ENCODE measurements at regions not wholly inside any gene's neighbourhood (a gene's known extent, or its start where the extent isn't known, plus 50 kb on each side); places are given as distances from the start of the nearest gene placed in this dataset.

DNA sequence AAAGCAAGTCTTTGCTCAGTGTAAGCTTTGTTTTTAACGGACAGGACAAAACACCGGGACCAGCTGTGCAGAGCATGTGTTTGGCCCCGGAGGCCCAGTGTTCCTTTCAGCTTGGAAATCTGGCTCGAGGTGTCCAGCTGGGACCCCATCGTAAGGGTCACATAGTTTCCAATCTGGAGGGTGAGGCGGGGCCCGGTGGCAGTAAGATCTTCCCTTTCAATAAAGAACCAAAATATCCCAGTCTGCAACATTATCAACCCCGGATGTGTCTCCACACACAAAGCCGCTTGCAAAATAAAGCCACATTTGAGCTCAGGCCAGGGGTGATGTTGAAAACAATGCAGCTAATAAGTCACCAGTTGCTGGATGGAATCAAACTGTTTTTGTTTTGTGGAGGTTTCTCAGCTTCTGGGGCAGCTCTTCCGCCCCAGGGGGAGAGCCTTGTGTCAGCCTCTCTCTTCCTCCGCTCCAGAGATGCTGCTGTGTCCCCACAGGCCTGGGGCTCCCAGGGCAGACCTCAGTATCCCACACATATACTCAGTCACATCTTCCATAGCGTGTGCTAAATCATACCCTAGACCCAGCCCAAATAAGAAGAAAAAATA, 138.6 kb upstream of the GLI2 start:
- Histone ChIP-seq H3K27me3 (no peaks in the 10 kb centered on the region), H3K4me1 (peaks cover 13 to 24% of the 10 kb centered on the region in 2 donors), H3K4me3 (peak overlapping the region in 1 of 3 donors; percentile 33), H3K9me3 (no peaks in the 10 kb centered on the region), H3K27ac (peak overlapping the region; percentile 77 to 95), H3K36me3 (no peaks in the 10 kb centered on the region)
- TF ChIP-seq, protein P1, sequence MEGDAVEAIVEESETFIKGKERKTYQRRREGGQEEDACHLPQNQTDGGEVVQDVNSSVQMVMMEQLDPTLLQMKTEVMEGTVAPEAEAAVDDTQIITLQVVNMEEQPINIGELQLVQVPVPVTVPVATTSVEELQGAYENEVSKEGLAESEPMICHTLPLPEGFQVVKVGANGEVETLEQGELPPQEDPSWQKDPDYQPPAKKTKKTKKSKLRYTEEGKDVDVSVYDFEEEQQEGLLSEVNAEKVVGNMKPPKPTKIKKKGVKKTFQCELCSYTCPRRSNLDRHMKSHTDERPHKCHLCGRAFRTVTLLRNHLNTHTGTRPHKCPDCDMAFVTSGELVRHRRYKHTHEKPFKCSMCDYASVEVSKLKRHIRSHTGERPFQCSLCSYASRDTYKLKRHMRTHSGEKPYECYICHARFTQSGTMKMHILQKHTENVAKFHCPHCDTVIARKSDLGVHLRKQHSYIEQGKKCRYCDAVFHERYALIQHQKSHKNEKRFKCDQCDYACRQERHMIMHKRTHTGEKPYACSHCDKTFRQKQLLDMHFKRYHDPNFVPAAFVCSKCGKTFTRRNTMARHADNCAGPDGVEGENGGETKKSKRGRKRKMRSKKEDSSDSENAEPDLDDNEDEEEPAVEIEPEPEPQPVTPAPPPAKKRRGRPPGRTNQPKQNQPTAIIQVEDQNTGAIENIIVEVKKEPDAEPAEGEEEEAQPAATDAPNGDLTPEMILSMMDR (IDR thresholded peaks at IDR 0.05), result no peak
- no peak for TF ChIP-seq POLR2A (IDR thresholded peaks at IDR 0.05)
- TF ChIP-seq POLR2AphosphoS5 (IDR thresholded peaks at IDR 0.05), result peak; percentile 48 to 64 (median 60)
- DNase-seq (ENCODE audit: low spot score in 2 of 2), result peak in 1 of 2 donors; percentile 71
- intact Hi-C loops (cut with DNase I; ENCODE audit: low total_unique reads), result no loop called here

DNA sequence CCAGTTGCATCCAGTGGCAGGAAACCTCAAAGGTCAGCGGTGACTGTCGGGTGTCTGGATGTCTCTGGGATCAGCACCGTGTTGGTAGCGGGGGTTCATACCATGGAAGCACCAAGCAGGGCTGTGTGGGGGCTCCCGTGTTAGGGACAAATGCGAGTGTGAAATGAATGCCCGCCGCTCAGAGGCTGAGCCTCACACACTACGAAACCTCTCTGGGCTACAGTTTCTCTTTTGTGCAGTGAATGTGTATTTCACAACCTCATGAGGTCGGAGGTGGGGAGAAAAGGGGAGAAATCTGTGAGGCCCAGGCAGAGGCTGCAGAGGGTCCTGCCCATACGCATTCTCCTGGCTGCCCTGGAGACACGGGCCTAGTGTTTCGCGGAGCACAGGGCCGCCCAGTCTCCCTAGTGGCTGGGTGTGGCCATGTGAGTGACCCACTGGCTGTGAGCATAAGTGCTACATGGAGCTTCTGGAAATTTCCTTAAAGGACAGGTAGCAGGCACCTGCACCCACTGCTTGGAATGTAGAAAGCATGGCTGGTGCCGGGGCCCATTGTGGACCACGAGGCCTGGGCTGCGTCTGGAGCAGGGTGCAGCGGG, 138.0 kb upstream of the GLI2 start:
- Histone ChIP-seq H3K27ac (peak overlapping the region; percentile 77 to 95), H3K36me3 (no peaks in the 10 kb centered on the region), H3K27me3 (no peaks in the 10 kb centered on the region), H3K4me3 (peak overlapping the region in 1 of 3 donors; percentile 10), H3K9me3 (no peaks in the 10 kb centered on the region), H3K4me1 (peaks cover 13 to 24% of the 10 kb centered on the region in 2 donors)
- TF ChIP-seq POLR2AphosphoS5 (IDR thresholded peaks at IDR 0.05), result no peak
- TF ChIP-seq, protein P1 (IDR thresholded peaks at IDR 0.05), result no peak
- TF ChIP-seq POLR2A (IDR thresholded peaks at IDR 0.05), result no peak
- intact Hi-C loops (cut with DNase I; ENCODE audit: low total_unique reads), result no loop called here
- no peak for DNase-seq (ENCODE audit: low spot score in 2 of 2)

DNA sequence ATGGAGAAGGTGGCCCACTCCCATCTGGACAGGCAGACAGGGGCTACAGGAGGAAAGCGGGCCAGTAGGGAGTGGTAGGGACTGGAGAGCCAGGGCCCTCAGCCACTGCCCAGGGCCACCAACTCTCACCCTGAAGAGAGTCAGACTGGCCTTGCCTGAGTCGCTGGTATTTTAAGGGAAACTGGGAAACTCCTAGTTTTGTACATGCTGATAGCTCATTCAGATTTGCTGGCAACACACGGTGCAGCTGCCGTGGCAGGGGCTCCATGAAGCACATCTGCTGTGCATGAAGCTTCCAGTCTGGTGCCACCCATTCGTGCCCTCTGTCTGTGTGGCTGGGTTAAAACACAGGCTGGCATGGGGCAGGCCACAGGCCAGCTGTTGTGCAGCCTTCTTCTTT, 137.3 kb upstream of the GLI2 start:
- intact Hi-C loops (cut with DNase I; ENCODE audit: low total_unique reads), result no loop called here
- DNase-seq (ENCODE audit: low spot score in 2 of 2), result no peak
- no peaks in the 10 kb centered on the region for H3K27me3 ChIP-seq
- peak overlapping the region in 1 of 2 donors; percentile 95 for H3K27ac ChIP-seq
- TF ChIP-seq POLR2AphosphoS5 (IDR thresholded peaks at IDR 0.05) (no peak), POLR2A (IDR thresholded peaks at IDR 0.05) (no peak)
- TF ChIP-seq, protein P1 (IDR thresholded peaks at IDR 0.05), result no peak
- no peaks in the 10 kb centered on the region for H3K36me3 ChIP-seq
- peaks cover 13 to 24% of the 10 kb centered on the region in 2 donors for H3K4me1 ChIP-seq
- H3K9me3 ChIP-seq, result no peaks in the 10 kb centered on the region
- H3K4me3 ChIP-seq, result no peak overlapping the region

DNA sequence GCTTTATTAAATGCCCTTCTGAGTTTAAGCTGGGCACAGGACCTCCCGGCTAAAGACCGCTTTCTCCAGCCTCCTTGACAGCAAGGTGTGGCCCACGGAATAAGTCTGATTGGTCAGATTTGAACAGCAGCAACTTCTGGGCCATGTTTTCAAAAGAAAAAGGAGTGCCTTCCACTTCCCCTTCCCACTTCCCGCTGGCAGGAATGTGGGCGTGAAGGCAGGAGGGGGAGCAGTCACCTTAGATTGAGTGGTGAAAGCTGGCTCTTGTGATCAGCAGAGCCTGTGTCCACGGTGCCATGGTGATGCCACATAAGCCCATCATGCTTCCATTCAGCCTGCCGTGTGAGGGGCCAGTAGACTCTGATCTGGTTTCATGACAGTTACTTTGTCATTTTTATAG, 136.6 kb upstream of the GLI2 start:
- DNase-seq (ENCODE audit: low spot score in 2 of 2), result no peak
- intact Hi-C loops (cut with DNase I; ENCODE audit: low total_unique reads), result no loop called here
- H3K27ac ChIP-seq, result no peak overlapping the region
- no peaks in the 10 kb centered on the region for H3K27me3 ChIP-seq
- no peak overlapping the region for H3K4me3 ChIP-seq
- TF ChIP-seq POLR2A (IDR thresholded peaks at IDR 0.05), result no peak
- TF ChIP-seq, protein P1 (IDR thresholded peaks at IDR 0.05), result no peak
- no peak for TF ChIP-seq POLR2AphosphoS5 (IDR thresholded peaks at IDR 0.05)
- H3K4me1 ChIP-seq, result peaks cover 13 to 24% of the 10 kb centered on the region in 2 donors
- no peaks in the 10 kb centered on the region for H3K36me3 ChIP-seq
- H3K9me3 ChIP-seq, result no peaks in the 10 kb centered on the region

DNA sequence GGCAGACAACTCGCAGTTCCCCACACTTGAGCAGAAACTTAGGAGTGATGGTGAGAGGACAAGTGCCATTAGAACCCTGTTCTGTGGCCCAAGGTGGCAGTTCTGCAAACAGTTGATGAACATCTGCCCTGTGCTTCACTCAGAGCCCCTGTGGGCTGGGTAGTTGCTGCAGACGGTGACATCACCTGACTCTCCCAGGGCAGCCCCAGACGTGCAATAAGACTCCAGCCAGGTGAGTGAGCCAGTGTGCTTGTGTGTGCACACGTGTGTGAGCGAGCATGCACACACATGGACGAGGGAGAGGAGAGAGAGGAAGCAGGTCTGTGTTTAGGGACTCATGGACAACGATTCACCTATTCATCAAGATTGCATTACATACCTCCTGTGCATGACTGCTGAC, 136.0 kb upstream of the GLI2 start:
- no peak for DNase-seq (ENCODE audit: low spot score in 2 of 2)
- Histone ChIP-seq H3K4me3 (no peak overlapping the region), H3K27me3 (no peaks in the 10 kb centered on the region), H3K36me3 (no peaks in the 10 kb centered on the region), H3K27ac (no peak overlapping the region), H3K9me3 (no peaks in the 10 kb centered on the region), H3K4me1 (peaks cover 13 to 24% of the 10 kb centered on the region in 2 donors)
- TF ChIP-seq, protein P1 (IDR thresholded peaks at IDR 0.05), result no peak
- TF ChIP-seq POLR2AphosphoS5 (IDR thresholded peaks at IDR 0.05) (no peak), POLR2A (IDR thresholded peaks at IDR 0.05) (no peak)
- intact Hi-C loops (cut with DNase I; ENCODE audit: low total_unique reads), result no loop called here
